ENCODE measurements at regions not wholly inside any gene's neighbourhood (a gene's known extent, or its start where the extent isn't known, plus 50 kb on each side); places are given as distances from the start of the nearest gene placed in this dataset.

GRCh38 chr6:164396071-164397047 lies 913.0 kb downstream of the C6orf118 start:
- Mint-ChIP-seq H3K9me3 (ENCODE audit: unreplicated experiment) (peaks cover 9% of the 10 kb centered on the region), H3K27ac (ENCODE audit: low read depth, unreplicated experiment) (peak overlapping the region; percentile 32), H3K4me1 (ENCODE audit: insufficient read depth, unreplicated experiment) (peaks cover 8% of the 10 kb centered on the region), H3K36me3 (ENCODE audit: insufficient read depth, unreplicated experiment) (no peaks in the 10 kb centered on the region), H3K4me3 (ENCODE audit: unreplicated experiment) (peak overlapping the region; percentile 50), H3K27me3 (ENCODE audit: insufficient read depth, unreplicated experiment) (no peaks in the 10 kb centered on the region)
- no peak for TF ChIP-seq CTCF (IDR thresholded peaks at IDR 0.05; ENCODE audit: unreplicated experiment)
- intact Hi-C loops (cut with micrococcal nuclease), result no loop called here
- ChIA-PET POLR2A (interaction anchor here (0.6 to 1.5 kb wide), 4 partner anchors 11 to 893 kb away, joined by 3 to 4 read pairs (median 3); no protein-coding TSS in a partner anchor), CTCF (interaction anchor here (0.7 kb wide), 1 partner anchor 59 kb away, joined by 3 read pairs; no protein-coding TSS in a partner anchor)
- DNase-seq (ENCODE audit: unreplicated experiment), result peak; percentile 20
- no TSS peak for BruUV-seq (replicated peaks)

- Mint-ChIP-seq H3K27ac (ENCODE audit: low read depth, unreplicated experiment) (peak overlapping the region; percentile 7), H3K4me3 (ENCODE audit: unreplicated experiment) (no peak overlapping the region), H3K9me3 (ENCODE audit: unreplicated experiment) (peaks cover 12% of the 10 kb centered on the region), H3K36me3 (ENCODE audit: insufficient read depth, unreplicated experiment) (no peaks in the 10 kb centered on the region), H3K27me3 (ENCODE audit: insufficient read depth, unreplicated experiment) (no peaks in the 10 kb centered on the region), H3K4me1 (ENCODE audit: insufficient read depth, unreplicated experiment) (peaks cover 14% of the 10 kb centered on the region)
- ChIA-PET CTCF (interaction anchor here (1.0 kb wide), 1 partner anchor 549 kb away, joined by 3 read pairs; no protein-coding TSS in a partner anchor), POLR2A (no interaction called here)
- intact Hi-C loops (cut with micrococcal nuclease), result no loop called here
- TF ChIP-seq CTCF (IDR thresholded peaks at IDR 0.05; ENCODE audit: unreplicated experiment), result no peak
- DNase-seq (ENCODE audit: unreplicated experiment), result no peak
- no TSS peak for BruUV-seq (replicated peaks)
Observed at GRCh38 chr6:164379795-164380194, 929.6 kb downstream of the C6orf118 start.

GRCh38 chr6:164378330-164378729 lies 931.1 kb downstream of the C6orf118 start:
- Mint-ChIP-seq H3K27me3 (ENCODE audit: insufficient read depth, unreplicated experiment) (no peaks in the 10 kb centered on the region), H3K9me3 (ENCODE audit: unreplicated experiment) (peaks cover 12% of the 10 kb centered on the region), H3K27ac (ENCODE audit: low read depth, unreplicated experiment) (no peak overlapping the region), H3K4me3 (ENCODE audit: unreplicated experiment) (no peak overlapping the region), H3K4me1 (ENCODE audit: insufficient read depth, unreplicated experiment) (peaks cover 14% of the 10 kb centered on the region), H3K36me3 (ENCODE audit: insufficient read depth, unreplicated experiment) (no peaks in the 10 kb centered on the region)
- BruUV-seq (replicated peaks), result no TSS peak
- DNase-seq (ENCODE audit: unreplicated experiment), result no peak
- ChIA-PET CTCF (no interaction called here), POLR2A (no interaction called here)
- intact Hi-C loops (cut with micrococcal nuclease), result no loop called here
- no peak for TF ChIP-seq CTCF (IDR thresholded peaks at IDR 0.05; ENCODE audit: unreplicated experiment)

- Mint-ChIP-seq H3K9me3 (ENCODE audit: unreplicated experiment) (peaks cover 12% of the 10 kb centered on the region), H3K4me3 (ENCODE audit: unreplicated experiment) (no peak overlapping the region), H3K4me1 (ENCODE audit: insufficient read depth, unreplicated experiment) (peaks cover 14% of the 10 kb centered on the region), H3K27me3 (ENCODE audit: insufficient read depth, unreplicated experiment) (no peaks in the 10 kb centered on the region), H3K36me3 (ENCODE audit: insufficient read depth, unreplicated experiment) (no peaks in the 10 kb centered on the region), H3K27ac (ENCODE audit: low read depth, unreplicated experiment) (no peak overlapping the region)
- no peak for DNase-seq (ENCODE audit: unreplicated experiment)
- intact Hi-C loops (cut with micrococcal nuclease), result no loop called here
- TF ChIP-seq CTCF (IDR thresholded peaks at IDR 0.05; ENCODE audit: unreplicated experiment), result no peak
- BruUV-seq (replicated peaks), result no TSS peak
- CTCF ChIA-PET, result interaction anchor here (0.8 kb wide), 1 partner anchor 240 kb away, joined by 3 read pairs; no protein-coding TSS in a partner anchor
- POLR2A ChIA-PET, result no interaction called here
Observed at GRCh38 chr6:164377348-164377918, 932.0 kb downstream of the C6orf118 start.
